ENCODE measurements at regions not wholly inside any gene's neighbourhood (a gene's known extent, or its start where the extent isn't known, plus 50 kb on each side); places are given as distances from the start of the nearest gene placed in this dataset.

DNA sequence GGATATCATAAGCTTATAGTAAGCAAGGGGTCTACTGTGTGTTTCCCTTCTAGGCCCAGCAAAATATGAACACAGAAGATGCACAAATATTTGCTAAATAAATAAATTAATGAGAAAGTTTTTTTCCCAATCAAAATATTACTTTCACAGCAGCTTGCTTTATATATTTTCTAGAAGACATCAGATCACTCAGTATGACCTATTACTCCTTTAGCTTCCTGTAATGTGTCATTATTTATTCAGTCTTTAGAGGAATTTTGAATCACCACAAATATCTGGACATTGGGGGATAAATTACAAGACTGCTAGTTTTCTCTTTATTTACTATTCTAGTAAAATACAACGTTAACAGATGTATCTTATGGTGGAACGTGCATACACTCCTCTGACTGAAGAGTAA is 765.8 kb upstream of the POM121L12 start:
- TF ChIP-seq SMC3 (IDR thresholded peaks at IDR 0.05; ENCODE audit: low read depth, low read length): no peak
- TF ChIP-seq POLR2A (IDR thresholded peaks at IDR 0.05; ENCODE audit: low read depth, low read length): no peak
- TF ChIP-seq, protein P1, sequence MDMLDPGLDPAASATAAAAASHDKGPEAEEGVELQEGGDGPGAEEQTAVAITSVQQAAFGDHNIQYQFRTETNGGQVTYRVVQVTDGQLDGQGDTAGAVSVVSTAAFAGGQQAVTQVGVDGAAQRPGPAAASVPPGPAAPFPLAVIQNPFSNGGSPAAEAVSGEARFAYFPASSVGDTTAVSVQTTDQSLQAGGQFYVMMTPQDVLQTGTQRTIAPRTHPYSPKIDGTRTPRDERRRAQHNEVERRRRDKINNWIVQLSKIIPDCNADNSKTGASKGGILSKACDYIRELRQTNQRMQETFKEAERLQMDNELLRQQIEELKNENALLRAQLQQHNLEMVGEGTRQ (IDR thresholded peaks at IDR 0.05; ENCODE audit: low read depth, low read length): no peak
- no peak for TF ChIP-seq RAD21 (IDR thresholded peaks at IDR 0.05; ENCODE audit: low read length)
- TF ChIP-seq, protein P2, sequence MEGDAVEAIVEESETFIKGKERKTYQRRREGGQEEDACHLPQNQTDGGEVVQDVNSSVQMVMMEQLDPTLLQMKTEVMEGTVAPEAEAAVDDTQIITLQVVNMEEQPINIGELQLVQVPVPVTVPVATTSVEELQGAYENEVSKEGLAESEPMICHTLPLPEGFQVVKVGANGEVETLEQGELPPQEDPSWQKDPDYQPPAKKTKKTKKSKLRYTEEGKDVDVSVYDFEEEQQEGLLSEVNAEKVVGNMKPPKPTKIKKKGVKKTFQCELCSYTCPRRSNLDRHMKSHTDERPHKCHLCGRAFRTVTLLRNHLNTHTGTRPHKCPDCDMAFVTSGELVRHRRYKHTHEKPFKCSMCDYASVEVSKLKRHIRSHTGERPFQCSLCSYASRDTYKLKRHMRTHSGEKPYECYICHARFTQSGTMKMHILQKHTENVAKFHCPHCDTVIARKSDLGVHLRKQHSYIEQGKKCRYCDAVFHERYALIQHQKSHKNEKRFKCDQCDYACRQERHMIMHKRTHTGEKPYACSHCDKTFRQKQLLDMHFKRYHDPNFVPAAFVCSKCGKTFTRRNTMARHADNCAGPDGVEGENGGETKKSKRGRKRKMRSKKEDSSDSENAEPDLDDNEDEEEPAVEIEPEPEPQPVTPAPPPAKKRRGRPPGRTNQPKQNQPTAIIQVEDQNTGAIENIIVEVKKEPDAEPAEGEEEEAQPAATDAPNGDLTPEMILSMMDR (conservative IDR thresholded peaks at IDR 0.05; ENCODE audit: low read depth, low read length): no peak
- no peak for TF ChIP-seq RFX5 (IDR thresholded peaks at IDR 0.05; ENCODE audit: low read depth, low read length)
- no peak for TF ChIP-seq FOS (IDR thresholded peaks at IDR 0.05; ENCODE audit: low read depth, low read length)
